Lower leg skin (tissue), 4 donors: ENCODE measurements at regions not wholly inside any gene's neighbourhood (a gene's known extent, or its start where the extent isn't known, plus 50 kb on each side); places are given as distances from the start of the nearest gene placed in this dataset.
"Not testable (repeated sequence)": the region's sequence is repeated elsewhere in the genome, so short reads cannot be mapped to it uniquely, and the experiment has no call there.

Experiments used
- DNase-seq, 2 donors: peaks; one replicate each; pipeline ENCODE4 v3.0.0-alpha.2; 2019; ENCODE audit warnings: low spot score in 2 of 2
- H3K4me3 ChIP-seq: fragments of 200-600 bp; sonication (generic); 2 replicates; pipeline ENCODE4 v1.5.1; 2017; ENCODE audit warnings: mild to moderate bottlenecking, low read depth; ENCODE audit not compliant: poor library complexity, severe bottlenecking
- POLR2A ChIP-seq, 2 donors: fragments of 450-650 bp; IDR thresholded peaks; one replicate each; pipeline ENCODE4 v1.6.1; 2016 to 2017; ENCODE audit warnings: antibody characterized with exemption in 2 of 2, mild to moderate bottlenecking in 1 of 2, moderate library complexity in 1 of 2
- WGBS, 2 donors: methylation state at CpG; one replicate each; pipeline ENCODE4 v1.1.5; 2018; 5-methylcytosine and 5-hydroxymethylcytosine counted together
- intact Hi-C: fragments of 100-400 bp; cut with DNase I; formaldehyde crosslinking; loops from one replicate; pipeline ENCODE4 v1.15.0; 2023; ENCODE audit warnings: low total_unique reads
- TF ChIP-seq, protein P1 (sequence below), 3 donors: fragments of 450-650 bp; IDR thresholded peaks; one replicate each; pipeline ENCODE4 v1.5.1; 2016; ENCODE audit warnings: antibody characterized with exemption in 3 of 3, mild to moderate bottlenecking in 3 of 3, moderate library complexity in 2 of 3

DNA sequence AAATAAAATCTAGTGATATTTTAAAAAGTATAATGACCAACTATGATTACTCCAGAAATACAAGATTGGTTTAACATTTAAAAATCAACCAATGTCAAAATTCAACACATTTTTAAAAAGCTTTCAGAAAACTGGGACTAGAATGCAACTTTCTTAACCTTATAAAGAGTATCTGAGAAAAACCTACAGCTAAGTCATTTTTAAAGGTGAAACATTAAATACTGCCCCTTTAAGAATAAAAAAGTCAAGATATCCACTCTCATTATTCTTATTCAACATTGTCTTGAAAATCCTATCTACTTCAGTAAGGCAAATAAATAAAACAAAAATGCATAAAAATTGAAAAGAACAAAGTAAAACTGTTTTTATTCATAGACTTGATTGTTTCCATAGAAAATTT, 673.2 kb downstream of the UQCRFS1 start:
- no peak overlapping the region for H3K4me3 ChIP-seq
- intact Hi-C loops: no loop called here
- no peak for DNase-seq
- TF ChIP-seq, protein P1, sequence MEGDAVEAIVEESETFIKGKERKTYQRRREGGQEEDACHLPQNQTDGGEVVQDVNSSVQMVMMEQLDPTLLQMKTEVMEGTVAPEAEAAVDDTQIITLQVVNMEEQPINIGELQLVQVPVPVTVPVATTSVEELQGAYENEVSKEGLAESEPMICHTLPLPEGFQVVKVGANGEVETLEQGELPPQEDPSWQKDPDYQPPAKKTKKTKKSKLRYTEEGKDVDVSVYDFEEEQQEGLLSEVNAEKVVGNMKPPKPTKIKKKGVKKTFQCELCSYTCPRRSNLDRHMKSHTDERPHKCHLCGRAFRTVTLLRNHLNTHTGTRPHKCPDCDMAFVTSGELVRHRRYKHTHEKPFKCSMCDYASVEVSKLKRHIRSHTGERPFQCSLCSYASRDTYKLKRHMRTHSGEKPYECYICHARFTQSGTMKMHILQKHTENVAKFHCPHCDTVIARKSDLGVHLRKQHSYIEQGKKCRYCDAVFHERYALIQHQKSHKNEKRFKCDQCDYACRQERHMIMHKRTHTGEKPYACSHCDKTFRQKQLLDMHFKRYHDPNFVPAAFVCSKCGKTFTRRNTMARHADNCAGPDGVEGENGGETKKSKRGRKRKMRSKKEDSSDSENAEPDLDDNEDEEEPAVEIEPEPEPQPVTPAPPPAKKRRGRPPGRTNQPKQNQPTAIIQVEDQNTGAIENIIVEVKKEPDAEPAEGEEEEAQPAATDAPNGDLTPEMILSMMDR (IDR thresholded peaks at IDR 0.05): no peak
- TF ChIP-seq POLR2A (IDR thresholded peaks at IDR 0.05): no peak

DNA sequence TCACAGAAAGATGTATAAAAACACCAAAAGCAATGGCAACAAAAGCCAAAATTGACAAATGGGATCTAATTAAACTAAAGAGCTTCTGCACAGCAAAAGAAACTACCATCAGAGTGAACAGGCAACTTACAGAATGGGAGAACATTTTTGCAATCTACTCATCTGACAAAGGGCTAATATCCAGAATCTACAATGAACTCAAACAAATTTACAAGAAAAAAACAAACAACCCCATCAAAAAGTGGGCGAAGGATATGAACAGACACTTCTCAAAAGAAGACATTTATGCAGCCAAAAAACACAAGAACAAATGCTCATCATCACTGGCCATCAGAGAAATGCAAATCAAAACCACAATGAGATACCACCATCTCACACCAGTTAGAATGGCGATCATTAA, 674.4 kb downstream of the UQCRFS1 start:
- intact Hi-C loops, H3K4me3 ChIP-seq, DNase-seq: not testable (repeated sequence)
- WGBS, 2 donors: 78 to 100% methylated on average over 1 to 2 of the region's 2 CpGs

- intact Hi-C loops: no loop called here
- H3K4me3 ChIP-seq: no peak overlapping the region
- no peak for TF ChIP-seq POLR2A (IDR thresholded peaks at IDR 0.05)
- TF ChIP-seq, protein P1 (IDR thresholded peaks at IDR 0.05): no peak
- DNase-seq: no peak
- WGBS, 2 donors: 94 to 99% methylated on average over 2 of the region's 2 CpGs
Measured at GRCh38 chr19:28537896-28538295, 675.1 kb downstream of the UQCRFS1 start.

- no peak for TF ChIP-seq POLR2A (IDR thresholded peaks at IDR 0.05)
- TF ChIP-seq, protein P1 (IDR thresholded peaks at IDR 0.05): no peak
- no peak for DNase-seq
- no peak overlapping the region for H3K4me3 ChIP-seq
- 82 to 87% methylated on average over 2 of the region's 2 CpGs for WGBS, 2 donors
- intact Hi-C loops: no loop called here
Measured at GRCh38 chr19:28537079-28537478, 675.9 kb downstream of the UQCRFS1 start.

DNA sequence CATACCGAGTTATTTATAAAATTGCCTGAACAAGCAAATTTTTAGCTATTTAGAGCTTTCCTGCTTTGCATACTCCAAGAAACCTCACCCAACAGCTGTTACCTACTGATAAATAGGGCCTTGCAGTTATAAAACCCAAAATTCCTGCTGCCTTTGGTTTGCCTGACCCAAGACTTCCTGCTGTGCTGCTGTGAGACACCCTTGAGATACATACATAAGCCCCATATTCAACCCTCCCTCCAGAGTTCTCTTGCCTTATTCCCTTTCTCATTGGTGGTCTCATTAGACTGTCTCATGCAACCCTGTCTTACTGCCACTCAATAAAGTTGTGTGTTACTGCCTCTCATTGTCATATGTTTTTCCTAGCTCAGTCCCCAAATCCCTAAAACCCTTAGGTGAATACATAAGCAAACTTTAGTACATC, 677.6 kb downstream of the UQCRFS1 start:
- intact Hi-C loops: no loop called here
- TF ChIP-seq POLR2A (IDR thresholded peaks at IDR 0.05): no peak
- TF ChIP-seq, protein P1 (IDR thresholded peaks at IDR 0.05): no peak
- H3K4me3 ChIP-seq: no peak overlapping the region
- no peak for DNase-seq
- WGBS, 2 donors: 59 to 65% methylated on average over 1 of the region's 1 CpG

DNA sequence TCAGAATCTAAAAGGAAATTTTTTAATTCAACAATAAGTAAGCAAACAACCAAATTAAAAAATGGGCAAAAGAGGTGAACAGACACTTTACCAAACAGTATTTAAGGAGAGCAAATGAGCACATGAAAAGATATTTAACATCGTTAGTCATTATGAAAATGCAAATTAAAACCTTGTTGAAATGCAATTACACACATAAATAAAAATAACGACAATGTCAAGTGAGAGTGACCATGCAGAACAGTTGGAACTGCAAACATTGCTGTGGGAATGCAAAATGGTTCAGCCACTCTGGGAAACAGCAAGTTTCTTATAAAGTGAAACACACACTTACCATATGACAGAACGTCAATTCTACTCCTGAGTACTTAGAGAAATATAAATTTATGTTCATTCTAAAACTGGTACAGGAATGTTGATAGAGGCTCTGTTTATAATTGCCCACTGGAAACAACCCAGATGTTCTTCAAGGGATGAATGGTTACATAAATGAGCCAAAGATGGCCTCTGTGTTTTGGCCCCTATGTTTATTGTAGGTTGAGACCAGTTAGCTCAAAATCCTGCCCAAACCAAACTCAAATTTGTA, 678.1 kb downstream of the UQCRFS1 start:
- WGBS, 2 donors: 63 to 84% methylated on average over 3 of the region's 3 CpGs

More for the DNA sequence above, 678.1 kb downstream of the UQCRFS1 start:
- TF ChIP-seq POLR2A (IDR thresholded peaks at IDR 0.05): no peak
- TF ChIP-seq, protein P1 (IDR thresholded peaks at IDR 0.05): no peak
- no peak overlapping the region for H3K4me3 ChIP-seq
- DNase-seq: no peak
- intact Hi-C loops: no loop called here
